Left lung (tissue), 4 donors: ENCODE measurements at regions not wholly inside any gene's neighbourhood (a gene's known extent, or its start where the extent isn't known, plus 50 kb on each side); places are given as distances from the start of the nearest gene placed in this dataset.
"Not testable (repeated sequence)": the region's sequence is repeated elsewhere in the genome, so short reads cannot be mapped to it uniquely, and the experiment has no call there.

Experiments
- ATAC-seq: fragments of 200-7000 bp; cut with Tn5 transposase; one replicate; pipeline ENCODE4 v1.9.1; 2020; ENCODE audit warnings: moderate library complexity
- DNase-seq, 4 donors: peaks; one replicate each; pipeline ENCODE4 v3.0.0-alpha.2; 2013 to 2020
- H3K27ac ChIP-seq, 2 donors: fragments of 200-600 bp; sonication (generic) in 1 of 2; one replicate each; pipeline versions ENCODE4 v1.5.0 to v1.8.0; 2020 to 2021
- H3K27me3 ChIP-seq, 2 donors: fragments of 200-600 bp; sonication (generic) in 1 of 2; one replicate each; pipeline versions ENCODE4 v1.5.0 to v1.8.0; 2020 to 2021
- H3K36me3 ChIP-seq, 2 donors: fragments of 200-600 bp; sonication (generic) in 1 of 2; one replicate each; pipeline versions ENCODE4 v1.5.0 to v1.8.0; 2020 to 2021
- H3K4me1 ChIP-seq, 2 donors: fragments of 200-600 bp; one replicate each; pipeline ENCODE4 v1.8.0; 2021
- H3K4me3 ChIP-seq, 2 donors: fragments of 200-600 bp; sonication (generic) in 1 of 2; one replicate each; pipeline versions ENCODE4 v1.5.0 to v1.8.0; 2020 to 2021; ENCODE audit warnings: mild to moderate bottlenecking in 1 of 2
- H3K9me3 ChIP-seq, 2 donors: fragments of 200-600 bp; sonication (generic) in 1 of 2; one replicate each; pipeline versions ENCODE4 v1.5.0 to v1.8.0; 2020 to 2021
- CTCF ChIP-seq, 2 donors: fragments of 200-600 bp; sonication (generic) in 1 of 2; IDR thresholded peaks; one replicate each; pipeline versions ENCODE4 v1.5.0 to v1.8.0; 2021; ENCODE audit warnings: antibody characterized with exemption in 2 of 2
- intact Hi-C, 2 donors: fragments of 100-400 bp; cut with DNase I; formaldehyde crosslinking; loops; one replicate each; pipeline versions ENCODE4 v1.11.2 to v1.14.2; 2022
- donor health status: DM: no; HTN: yes; CAD: no.
- donor health status: DM: no; HTN: no; CAD: no.

GRCh38 chr6:141057761-141058160 lies 1075.0 kb upstream of the GJE1 start:
- no peaks in the 10 kb centered on the region for H3K9me3 ChIP-seq
- H3K27me3 ChIP-seq = no peaks in the 10 kb centered on the region
- DNase-seq = no peak
- no peaks in the 10 kb centered on the region for H3K4me1 ChIP-seq
- intact Hi-C loops = no loop called here
- no peak overlapping the region for H3K4me3 ChIP-seq
- no peaks in the 10 kb centered on the region for H3K36me3 ChIP-seq
- no peak for ATAC-seq
- TF ChIP-seq CTCF (IDR thresholded peaks at IDR 0.05) = no peak
- no peak overlapping the region for H3K27ac ChIP-seq

- Histone ChIP-seq H3K27ac (no peak overlapping the region), H3K4me3 (no peak overlapping the region), H3K27me3 (no peaks in the 10 kb centered on the region), H3K4me1 (no peaks in the 10 kb centered on the region), H3K36me3 (no peaks in the 10 kb centered on the region), H3K9me3 (no peaks in the 10 kb centered on the region)
- ATAC-seq (no peak), DNase-seq (no peak)
- intact Hi-C loops = no loop called here
- no peak for TF ChIP-seq CTCF (IDR thresholded peaks at IDR 0.05)
Observed at GRCh38 chr6:141056945-141057625, 1075.6 kb upstream of the GJE1 start.

- Histone ChIP-seq H3K4me1 (no peaks in the 10 kb centered on the region), H3K27me3 (no peaks in the 10 kb centered on the region), H3K36me3 (no peaks in the 10 kb centered on the region), H3K9me3 (peaks cover 0 to 16% of the 10 kb centered on the region in 2 donors), H3K4me3 (no peak overlapping the region), H3K27ac (no peak overlapping the region)
- DNase-seq (peak in 2 of 4 donors; percentile 58 to 78), ATAC-seq (peak; percentile 21)
- TF ChIP-seq CTCF (IDR thresholded peaks at IDR 0.05) = no peak
- intact Hi-C loops = no loop called here
Observed at GRCh38 chr6:141050471-141050870, 1082.3 kb upstream of the GJE1 start.

- Histone ChIP-seq H3K27ac (no peak overlapping the region), H3K9me3 (peaks cover 0 to 16% of the 10 kb centered on the region in 2 donors), H3K4me3 (no peak overlapping the region), H3K27me3 (no peaks in the 10 kb centered on the region), H3K36me3 (no peaks in the 10 kb centered on the region), H3K4me1 (no peaks in the 10 kb centered on the region)
- intact Hi-C loops = no loop called here
- ATAC-seq = no peak
- DNase-seq = no peak
- TF ChIP-seq CTCF (IDR thresholded peaks at IDR 0.05) = no peak
Observed at GRCh38 chr6:141048451-141048850, 1084.3 kb upstream of the GJE1 start.

GRCh38 chr6:141046496-141046895 lies 1086.2 kb upstream of the GJE1 start:
- intact Hi-C loops, H3K27me3 ChIP-seq, H3K4me1 ChIP-seq, ATAC-seq, H3K4me3 ChIP-seq, H3K27ac ChIP-seq, H3K36me3 ChIP-seq, DNase-seq: not testable (repeated sequence)
- H3K9me3 ChIP-seq = peaks cover 0 to 22% of the 10 kb centered on the region in 2 donors

- DNase-seq = peak in 1 of 4 donors; percentile 53
- ATAC-seq = no peak
- H3K4me1 ChIP-seq = no peaks in the 10 kb centered on the region
- H3K27ac ChIP-seq = no peak overlapping the region
- H3K27me3 ChIP-seq = no peaks in the 10 kb centered on the region
- H3K36me3 ChIP-seq = no peaks in the 10 kb centered on the region
- intact Hi-C loops = no loop called here
- no peak for TF ChIP-seq CTCF (IDR thresholded peaks at IDR 0.05)
- no peak overlapping the region for H3K4me3 ChIP-seq
- peaks cover 0 to 23% of the 10 kb centered on the region in 2 donors for H3K9me3 ChIP-seq
Observed at GRCh38 chr6:141041596-141042087, 1091.1 kb upstream of the GJE1 start.
